ENCODE measurements at regions not wholly inside any gene's neighbourhood (a gene's known extent, or its start where the extent isn't known, plus 50 kb on each side); places are given as distances from the start of the nearest gene placed in this dataset.

DNA sequence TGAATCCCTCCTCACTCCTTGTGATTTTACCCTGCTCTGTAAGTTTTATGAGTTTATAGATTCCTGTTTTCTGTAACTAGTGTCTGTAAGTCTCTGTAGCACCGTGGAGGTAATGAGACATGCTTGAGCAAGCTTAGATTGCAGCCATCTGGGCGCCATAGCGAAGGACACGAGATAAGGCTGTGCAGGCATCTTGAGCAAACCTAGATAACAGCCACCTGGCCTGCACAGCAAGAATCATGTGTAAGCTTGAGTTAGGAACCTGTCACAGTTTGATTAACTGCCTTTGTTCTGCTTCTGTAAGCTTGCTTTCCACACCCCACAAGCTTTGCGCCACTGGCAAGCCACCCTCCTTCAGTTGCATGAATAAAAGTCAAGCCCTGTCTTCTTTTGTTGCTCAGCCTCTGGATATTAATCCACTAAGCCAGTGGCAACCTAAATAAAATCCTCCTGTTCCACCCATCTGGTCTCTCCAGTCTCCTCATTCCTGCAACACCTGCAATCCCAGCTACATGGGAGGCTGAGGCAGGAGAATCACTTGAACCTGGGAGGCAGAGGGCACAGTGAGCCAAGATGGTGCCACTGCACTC is 270.6 kb upstream of the RGPD4 start:
- no peak for DNase-seq
- Histone ChIP-seq H2AFZ (ENCODE audit: low read depth) (no peak overlapping the region), H3K9me3 (no peaks in the 10 kb centered on the region), H3K9ac (no peak overlapping the region), H3K4me1 (ENCODE audit: control insufficient read depth in 1 of 2, insufficient read depth in 2 of 2, low read depth in 1 of 2, low read length in 1 of 2) (no peaks in the 10 kb centered on the region), H3K4me3 (ENCODE audit: low read depth in 2 of 2, low read length in 1 of 2) (no peak overlapping the region), H3K27me3 (ENCODE audit: insufficient read depth) (no peaks in the 10 kb centered on the region), H3F3A (replicated peaks; ENCODE audit: insufficient read depth) (no peaks in the 10 kb centered on the region), H3K36me3 (replicated peaks in 1 of 2; ENCODE audit: control insufficient read depth in 1 of 2, insufficient read depth in 2 of 2, low read length in 1 of 2) (no peaks in the 10 kb centered on the region), H3K27ac (ENCODE audit: low read depth in 2 of 2, low read length in 1 of 2) (no peak overlapping the region), H3K4me2 (no peak overlapping the region), H4K20me1 (ENCODE audit: insufficient read depth) (no peaks in the 10 kb centered on the region), H3K79me2 (ENCODE audit: insufficient read depth) (no peaks in the 10 kb centered on the region), H3K9me2 (no peaks in the 10 kb centered on the region)
- POLR2A ChIA-PET = no interaction called here
- no peak for TF ChIP-seq TAF1 (IDR thresholded peaks at IDR 0.05; ENCODE audit: borderline replicate concordance, low read depth, low read length)
- no peak for TF ChIP-seq RAD21 (IDR thresholded peaks at IDR 0.05; ENCODE audit: low read length)
- TF ChIP-seq JUND (IDR thresholded peaks at IDR 0.05) = no peak
- no peak for TF ChIP-seq TEAD4 (IDR thresholded peaks at IDR 0.05; ENCODE audit: borderline replicate concordance, insufficient read depth)
- no peak for TF ChIP-seq FOSL2 (IDR thresholded peaks at IDR 0.05; ENCODE audit: borderline replicate concordance, low read depth)
- no peak for TF ChIP-seq RCOR1 (IDR thresholded peaks at IDR 0.05; ENCODE audit: low read length)
- TF ChIP-seq, protein P1, sequence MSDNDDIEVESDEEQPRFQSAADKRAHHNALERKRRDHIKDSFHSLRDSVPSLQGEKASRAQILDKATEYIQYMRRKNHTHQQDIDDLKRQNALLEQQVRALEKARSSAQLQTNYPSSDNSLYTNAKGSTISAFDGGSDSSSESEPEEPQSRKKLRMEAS (IDR thresholded peaks at IDR 0.05; ENCODE audit: low read depth) = no peak
- no peak for TF ChIP-seq REST (IDR thresholded peaks at IDR 0.05; ENCODE audit: low read depth, low read length)
- TF ChIP-seq, protein P2, sequence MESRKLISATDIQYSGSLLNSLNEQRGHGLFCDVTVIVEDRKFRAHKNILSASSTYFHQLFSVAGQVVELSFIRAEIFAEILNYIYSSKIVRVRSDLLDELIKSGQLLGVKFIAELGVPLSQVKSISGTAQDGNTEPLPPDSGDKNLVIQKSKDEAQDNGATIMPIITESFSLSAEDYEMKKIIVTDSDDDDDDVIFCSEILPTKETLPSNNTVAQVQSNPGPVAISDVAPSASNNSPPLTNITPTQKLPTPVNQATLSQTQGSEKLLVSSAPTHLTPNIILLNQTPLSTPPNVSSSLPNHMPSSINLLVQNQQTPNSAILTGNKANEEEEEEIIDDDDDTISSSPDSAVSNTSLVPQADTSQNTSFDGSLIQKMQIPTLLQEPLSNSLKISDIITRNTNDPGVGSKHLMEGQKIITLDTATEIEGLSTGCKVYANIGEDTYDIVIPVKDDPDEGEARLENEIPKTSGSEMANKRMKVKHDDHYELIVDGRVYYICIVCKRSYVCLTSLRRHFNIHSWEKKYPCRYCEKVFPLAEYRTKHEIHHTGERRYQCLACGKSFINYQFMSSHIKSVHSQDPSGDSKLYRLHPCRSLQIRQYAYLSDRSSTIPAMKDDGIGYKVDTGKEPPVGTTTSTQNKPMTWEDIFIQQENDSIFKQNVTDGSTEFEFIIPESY (IDR thresholded peaks at IDR 0.05; ENCODE audit: borderline replicate concordance, low read depth) = no peak
- no peak for TF ChIP-seq EZH2phosphoT487 (IDR thresholded peaks at IDR 0.05; ENCODE audit: borderline replicate concordance, low read depth)
- TF ChIP-seq, protein P3, sequence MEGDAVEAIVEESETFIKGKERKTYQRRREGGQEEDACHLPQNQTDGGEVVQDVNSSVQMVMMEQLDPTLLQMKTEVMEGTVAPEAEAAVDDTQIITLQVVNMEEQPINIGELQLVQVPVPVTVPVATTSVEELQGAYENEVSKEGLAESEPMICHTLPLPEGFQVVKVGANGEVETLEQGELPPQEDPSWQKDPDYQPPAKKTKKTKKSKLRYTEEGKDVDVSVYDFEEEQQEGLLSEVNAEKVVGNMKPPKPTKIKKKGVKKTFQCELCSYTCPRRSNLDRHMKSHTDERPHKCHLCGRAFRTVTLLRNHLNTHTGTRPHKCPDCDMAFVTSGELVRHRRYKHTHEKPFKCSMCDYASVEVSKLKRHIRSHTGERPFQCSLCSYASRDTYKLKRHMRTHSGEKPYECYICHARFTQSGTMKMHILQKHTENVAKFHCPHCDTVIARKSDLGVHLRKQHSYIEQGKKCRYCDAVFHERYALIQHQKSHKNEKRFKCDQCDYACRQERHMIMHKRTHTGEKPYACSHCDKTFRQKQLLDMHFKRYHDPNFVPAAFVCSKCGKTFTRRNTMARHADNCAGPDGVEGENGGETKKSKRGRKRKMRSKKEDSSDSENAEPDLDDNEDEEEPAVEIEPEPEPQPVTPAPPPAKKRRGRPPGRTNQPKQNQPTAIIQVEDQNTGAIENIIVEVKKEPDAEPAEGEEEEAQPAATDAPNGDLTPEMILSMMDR (IDR thresholded peaks at IDR 0.05) = no peak
- no peak for TF ChIP-seq USF1 (IDR thresholded peaks at IDR 0.05; ENCODE audit: borderline replicate concordance, low read depth)
- TF ChIP-seq RXRA (IDR thresholded peaks at IDR 0.05; ENCODE audit: borderline replicate concordance, low read depth) = no peak
- no peak for TF ChIP-seq SMC3 (IDR thresholded peaks at IDR 0.05; ENCODE audit: low read depth, low read length)
- no peak for TF ChIP-seq ELF1 (IDR thresholded peaks at IDR 0.05)
- TF ChIP-seq NRF1 (IDR thresholded peaks at IDR 0.05; ENCODE audit: low read depth, low read length) = no peak
- no peak for TF ChIP-seq NFIC (IDR thresholded peaks at IDR 0.05; ENCODE audit: borderline replicate concordance)
- no peak for TF ChIP-seq RFX5 (IDR thresholded peaks at IDR 0.05; ENCODE audit: low read length)
- WGBS (ENCODE audit: low lambda C conversion rate) = 24% methylated on average over 5 of the region's 5 CpGs
- CTCF ChIA-PET = interaction anchor here (1.4 to 1.9 kb wide), 2 partner anchors 8 to 15 kb away, joined by 3 to 5 read pairs; no protein-coding TSS in a partner anchor

All from SK-N-SH (cell line).